ENCODE measurements at regions not wholly inside any gene's neighbourhood (a gene's known extent, or its start where the extent isn't known, plus 50 kb on each side); places are given as distances from the start of the nearest gene placed in this dataset.

- Histone ChIP-seq H3K27me3 (ENCODE audit: control insufficient read depth in 2 of 2, insufficient read depth in 2 of 2, low read length in 2 of 2) (no peaks in the 10 kb centered on the region), H3K9me3 (replicated peaks; ENCODE audit: control insufficient read depth, insufficient read depth, low read length) (no peaks in the 10 kb centered on the region), H2AFZ (ENCODE audit: low read depth, low read length) (no peak overlapping the region), H3K4me3 (replicated peaks in 1 of 3; ENCODE audit: insufficient read depth in 1 of 3, low read depth in 1 of 3, low read length in 3 of 3) (no peak overlapping the region), H3K9ac (replicated peaks; ENCODE audit: extremely low read depth, insufficient read depth, low read length) (no peak overlapping the region), H4K20me1 (replicated peaks; ENCODE audit: control insufficient read depth, extremely low read depth, insufficient read depth, low read length) (no peaks in the 10 kb centered on the region), H3K36me3 (ENCODE audit: control insufficient read depth in 2 of 2, extremely low read depth in 1 of 2, insufficient read depth in 2 of 2, low read length in 2 of 2) (no peaks in the 10 kb centered on the region), H3K4me1 (ENCODE audit: control insufficient read depth, extremely low read depth, insufficient read depth, low read length) (no peaks in the 10 kb centered on the region), H3K9me1 (replicated peaks; ENCODE audit: control insufficient read depth, extremely low read depth, insufficient read depth, low read length) (no peaks in the 10 kb centered on the region), H3K4me2 (ENCODE audit: insufficient read depth, low read length) (no peak overlapping the region), H3K79me2 (ENCODE audit: control insufficient read depth, insufficient read depth, low read length) (no peaks in the 10 kb centered on the region), H3K27ac (ENCODE audit: insufficient read depth, low read depth, low read length) (no peak overlapping the region)
- ChIA-PET CTCF (no interaction called here), POLR2A (no interaction called here)
- DNase-seq (ENCODE audit: low read depth, low spot score) (no peak), FAIRE-seq (no peak)
- dilution Hi-C loops (cut with MboI; ENCODE audit: extremely low pct_ligation_motif_present, low sequenced_read_pairs) (no loop called here), intact Hi-C loops (cut with micrococcal nuclease) (no loop called here)
- BruUV-seq (replicated peaks) = no TSS peak
- TF ChIP-seq, protein P1, sequence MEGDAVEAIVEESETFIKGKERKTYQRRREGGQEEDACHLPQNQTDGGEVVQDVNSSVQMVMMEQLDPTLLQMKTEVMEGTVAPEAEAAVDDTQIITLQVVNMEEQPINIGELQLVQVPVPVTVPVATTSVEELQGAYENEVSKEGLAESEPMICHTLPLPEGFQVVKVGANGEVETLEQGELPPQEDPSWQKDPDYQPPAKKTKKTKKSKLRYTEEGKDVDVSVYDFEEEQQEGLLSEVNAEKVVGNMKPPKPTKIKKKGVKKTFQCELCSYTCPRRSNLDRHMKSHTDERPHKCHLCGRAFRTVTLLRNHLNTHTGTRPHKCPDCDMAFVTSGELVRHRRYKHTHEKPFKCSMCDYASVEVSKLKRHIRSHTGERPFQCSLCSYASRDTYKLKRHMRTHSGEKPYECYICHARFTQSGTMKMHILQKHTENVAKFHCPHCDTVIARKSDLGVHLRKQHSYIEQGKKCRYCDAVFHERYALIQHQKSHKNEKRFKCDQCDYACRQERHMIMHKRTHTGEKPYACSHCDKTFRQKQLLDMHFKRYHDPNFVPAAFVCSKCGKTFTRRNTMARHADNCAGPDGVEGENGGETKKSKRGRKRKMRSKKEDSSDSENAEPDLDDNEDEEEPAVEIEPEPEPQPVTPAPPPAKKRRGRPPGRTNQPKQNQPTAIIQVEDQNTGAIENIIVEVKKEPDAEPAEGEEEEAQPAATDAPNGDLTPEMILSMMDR (IDR thresholded peaks at IDR 0.05; ENCODE audit: extremely low read depth in 1 of 2, insufficient read depth in 1 of 2, low read depth in 1 of 2, low read length in 2 of 2) = no peak
- TF ChIP-seq POLR2A (IDR thresholded peaks at IDR 0.05; ENCODE audit: low read depth, low read length) (no peak), FOS (IDR thresholded peaks at IDR 0.05; ENCODE audit: borderline replicate concordance, insufficient read depth, low read length) (no peak), POLR2AphosphoS5 (IDR thresholded peaks at IDR 0.05; ENCODE audit: insufficient read depth, low read depth, low read length) (no peak), JUN (IDR thresholded peaks at IDR 0.05; ENCODE audit: borderline replicate concordance, insufficient read depth, insufficient read length, low read depth) (no peak), EZH2 (IDR thresholded peaks at IDR 0.05; ENCODE audit: borderline replicate concordance, low read depth, low read length, severe bottlenecking) (no peak), MYC (IDR thresholded peaks at IDR 0.05; ENCODE audit: low read depth, low read length) (no peak), GATA2 (IDR thresholded peaks at IDR 0.05; ENCODE audit: insufficient read depth, insufficient read length, low read depth, low read length) (no peak)
- TF ChIP-seq, protein P2, sequence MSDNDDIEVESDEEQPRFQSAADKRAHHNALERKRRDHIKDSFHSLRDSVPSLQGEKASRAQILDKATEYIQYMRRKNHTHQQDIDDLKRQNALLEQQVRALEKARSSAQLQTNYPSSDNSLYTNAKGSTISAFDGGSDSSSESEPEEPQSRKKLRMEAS (IDR thresholded peaks at IDR 0.05; ENCODE audit: insufficient read depth, insufficient read length) = no peak
Measured at GRCh38 chr21:24131056-24131455, 1476.2 kb downstream of the MRPL39 start.

All from endothelial cell of umbilical vein (primary cell).